ENCODE measurements at regions not wholly inside any gene's neighbourhood (a gene's known extent, or its start where the extent isn't known, plus 50 kb on each side); places are given as distances from the start of the nearest gene placed in this dataset.
"Not testable (repeated sequence)": the region's sequence is repeated elsewhere in the genome, so short reads cannot be mapped to it uniquely, and the experiment has no call there.

DNA sequence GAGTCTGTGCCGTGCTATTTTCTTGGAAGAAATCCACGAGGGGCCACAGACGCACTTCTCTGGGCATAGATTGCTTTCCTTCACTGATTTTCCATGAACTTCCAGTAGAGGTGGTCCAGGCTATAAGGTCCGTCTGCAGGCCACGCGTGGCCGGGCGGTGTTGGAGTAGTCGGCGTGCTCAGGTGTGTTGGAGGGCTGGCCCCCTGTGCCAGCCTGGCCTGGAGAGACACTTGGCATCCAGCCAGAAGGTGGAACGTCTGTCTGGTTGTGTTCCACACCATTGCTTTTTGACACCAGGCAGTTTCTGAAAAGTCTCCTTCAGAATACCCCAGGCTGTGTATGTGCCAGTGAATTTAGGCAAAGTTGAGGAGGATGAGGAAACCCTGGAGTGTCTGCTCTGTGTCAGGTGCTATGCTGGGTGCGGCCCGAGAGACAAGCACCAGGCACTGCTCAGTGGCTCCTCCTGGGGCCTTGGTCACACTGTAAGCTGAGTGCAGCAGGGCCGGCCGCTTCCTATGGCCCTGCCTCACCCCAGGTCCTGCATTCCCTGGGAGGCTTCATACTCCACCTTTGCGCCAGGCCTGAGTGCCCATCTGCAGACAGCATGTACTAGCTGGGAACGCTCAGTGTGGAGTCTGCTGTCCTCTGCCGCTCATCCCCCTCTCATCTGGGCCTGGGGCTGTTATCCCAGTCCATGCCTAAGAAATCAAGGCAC is 52.1 kb upstream of the TAMM41 start:
- no peak for DNase-seq (ENCODE audit: low read depth)

- not testable (repeated sequence) for DNase-seq (ENCODE audit: low read depth)
Observed at GRCh38 chr3:11899389-11899788, 52.7 kb upstream of the TAMM41 start.

- DNase-seq (ENCODE audit: low read depth): no peak
Observed at GRCh38 chr3:11899826-11900225, 53.1 kb upstream of the TAMM41 start.

DNA sequence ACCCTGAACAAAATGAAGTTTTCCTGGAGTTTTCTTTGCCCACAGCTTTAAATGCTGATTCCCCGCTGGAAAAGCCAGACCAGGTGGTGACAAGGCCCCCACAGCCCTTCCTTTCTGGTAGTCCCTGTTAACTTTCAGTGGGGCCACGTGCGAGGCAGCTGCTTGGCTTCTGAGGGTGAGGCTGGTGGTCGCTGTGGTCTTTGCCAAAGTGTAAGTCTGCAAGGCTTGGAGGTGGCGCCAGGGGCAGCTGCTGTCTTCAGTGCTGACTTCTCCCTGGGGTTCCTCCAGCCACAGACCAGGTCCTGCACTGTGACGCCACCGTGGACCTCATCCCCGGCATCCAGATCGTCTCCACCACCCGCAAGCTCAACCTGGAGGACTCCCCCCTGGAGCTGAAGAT is 54.1 kb upstream of the TAMM41 start:
- DNase-seq (ENCODE audit: low read depth): no peak

DNA sequence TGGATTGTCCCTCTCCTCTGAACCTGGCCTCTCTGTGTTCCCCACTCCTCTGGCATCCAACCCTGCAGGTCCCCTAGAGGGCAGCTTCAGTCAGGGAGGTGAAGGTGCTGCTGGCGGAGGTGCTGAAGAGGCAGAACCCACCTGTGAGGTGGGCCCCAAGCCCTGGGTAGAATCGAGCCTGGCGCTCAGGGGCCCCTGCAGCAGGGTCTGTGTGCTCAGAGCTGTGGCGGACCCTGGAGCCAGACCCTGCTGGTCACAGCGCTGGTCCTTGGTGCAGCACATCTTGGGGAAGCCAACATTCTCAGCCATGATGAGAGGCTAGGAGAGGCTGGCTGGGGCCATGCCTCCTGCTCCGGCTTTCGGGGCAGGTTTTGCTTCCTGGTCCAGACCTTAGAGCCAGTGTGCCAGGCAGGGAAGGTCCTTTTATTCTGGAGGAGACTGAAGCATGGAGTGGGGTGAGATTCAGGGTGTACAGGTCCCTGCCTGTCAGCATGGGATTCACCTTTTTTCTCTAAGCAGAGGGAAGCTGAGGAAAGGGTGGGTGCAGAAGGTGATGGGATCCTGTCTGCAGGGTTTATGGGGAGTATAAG is 54.7 kb upstream of the TAMM41 start:
- DNase-seq (ENCODE audit: low read depth): no peak

DNA sequence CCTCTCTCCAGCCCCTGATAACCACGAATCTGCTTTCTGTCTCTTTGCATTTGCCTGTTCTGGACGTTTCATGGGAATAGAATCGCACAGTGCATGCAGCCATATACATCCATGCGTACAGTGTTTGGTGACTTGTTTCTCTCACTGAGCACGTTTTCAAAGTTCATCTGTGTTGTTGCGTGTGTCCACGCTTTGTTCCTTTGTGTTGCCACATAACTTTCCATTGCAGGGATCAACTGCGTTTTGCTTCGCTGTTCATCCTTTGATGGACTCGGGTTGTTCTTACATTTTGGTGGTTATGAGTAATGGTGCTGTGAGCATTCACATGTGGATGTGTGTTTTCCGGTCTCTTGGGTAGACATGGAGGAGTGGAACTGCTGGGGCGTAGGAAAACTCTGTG is 56.4 kb upstream of the TAMM41 start:
- no peak for DNase-seq (ENCODE audit: low read depth)

DNA sequence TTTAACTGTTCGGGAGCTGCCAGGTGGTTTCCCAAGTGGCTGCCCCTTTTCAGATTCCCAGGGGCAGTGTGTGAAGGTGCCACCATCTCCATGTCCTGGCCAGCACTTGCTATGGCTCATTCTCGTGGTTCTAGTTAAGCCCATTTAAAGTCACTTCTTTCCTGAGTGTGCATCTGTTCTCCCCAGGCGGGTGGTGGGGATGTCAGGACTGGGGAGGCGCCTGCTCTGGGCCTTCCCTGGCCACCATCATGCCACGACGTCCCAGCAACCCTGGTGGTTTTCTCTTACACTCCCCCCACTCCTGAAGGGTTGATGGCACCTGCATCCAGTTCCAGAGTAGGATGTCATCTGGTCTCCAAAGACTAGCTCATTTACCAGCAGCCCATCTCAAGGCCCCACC is 56.8 kb upstream of the TAMM41 start:
- no peak for DNase-seq (ENCODE audit: low read depth)

DNA sequence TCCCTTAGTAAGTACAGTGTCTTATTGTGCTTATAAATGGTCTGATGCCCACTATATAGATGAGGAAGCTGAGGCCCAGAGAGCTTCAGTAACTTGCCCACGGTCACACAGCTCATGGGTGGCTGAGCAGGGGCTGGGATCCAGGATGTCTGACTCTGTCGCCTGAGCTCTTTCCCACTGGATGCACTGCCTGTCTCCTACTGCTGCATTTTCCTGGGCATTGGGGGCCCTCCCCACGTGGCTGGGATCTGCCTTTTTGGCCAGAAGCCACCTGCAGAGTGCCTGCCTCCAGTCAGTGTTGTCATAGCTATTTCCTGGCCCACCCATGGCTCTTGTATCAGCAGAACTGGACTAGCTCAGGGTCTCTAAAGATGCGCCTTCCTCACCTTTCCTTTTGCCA is 57.5 kb upstream of the TAMM41 start:
- no peak for DNase-seq (ENCODE audit: low read depth)

- no peak for DNase-seq (ENCODE audit: low read depth)
Observed at GRCh38 chr3:11906407-11906806, 59.7 kb upstream of the TAMM41 start.

DNA sequence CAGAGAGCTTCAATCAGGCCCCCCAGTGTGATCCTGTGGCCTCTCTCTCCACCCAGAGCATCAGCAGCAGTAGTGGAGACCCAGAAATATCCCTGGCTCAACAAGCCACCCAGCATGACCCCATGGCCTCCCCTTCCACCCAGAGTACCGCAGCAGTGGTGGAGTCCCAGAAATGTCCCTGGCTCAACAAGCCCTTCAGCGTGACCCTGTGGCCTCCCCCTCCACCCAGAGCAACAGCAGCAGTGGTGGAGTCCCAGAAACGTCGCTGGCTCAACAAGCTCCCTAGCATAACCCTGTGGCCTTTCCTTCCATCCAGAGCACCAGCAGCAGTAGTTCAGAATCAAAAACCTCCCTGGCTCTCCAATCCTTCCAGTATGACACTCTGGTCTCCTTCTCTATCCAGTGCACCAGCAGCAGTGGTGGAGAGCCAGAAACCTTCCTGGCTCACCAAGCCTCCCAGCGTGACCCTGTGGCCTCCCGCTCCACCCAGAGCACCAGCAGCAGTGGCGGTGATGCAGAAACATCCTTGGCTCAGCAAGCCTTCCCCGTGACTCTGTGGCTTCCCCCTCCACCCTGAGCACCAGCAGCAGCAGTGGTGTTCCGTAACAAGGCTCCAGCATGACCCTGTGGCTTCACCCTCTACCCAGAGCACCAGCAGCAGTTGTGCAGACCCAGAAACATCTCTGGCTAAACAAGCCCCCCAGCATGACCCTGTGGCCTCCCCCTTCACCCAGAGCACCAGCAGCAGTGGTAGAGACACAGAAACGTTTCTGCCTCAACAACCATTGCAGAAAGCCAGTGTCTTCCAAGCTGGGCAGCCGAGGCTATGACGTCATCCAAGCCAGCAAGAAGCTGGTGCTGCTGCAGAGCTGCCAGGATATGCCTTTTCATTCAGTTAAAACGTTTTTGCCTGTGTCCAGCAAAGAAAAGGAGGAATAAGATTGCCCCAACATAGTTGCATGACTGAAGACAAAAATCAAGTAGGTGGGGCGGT is 61.3 kb upstream of the TAMM41 start:
- peak; percentile 20 for DNase-seq (ENCODE audit: low read depth)

DNA sequence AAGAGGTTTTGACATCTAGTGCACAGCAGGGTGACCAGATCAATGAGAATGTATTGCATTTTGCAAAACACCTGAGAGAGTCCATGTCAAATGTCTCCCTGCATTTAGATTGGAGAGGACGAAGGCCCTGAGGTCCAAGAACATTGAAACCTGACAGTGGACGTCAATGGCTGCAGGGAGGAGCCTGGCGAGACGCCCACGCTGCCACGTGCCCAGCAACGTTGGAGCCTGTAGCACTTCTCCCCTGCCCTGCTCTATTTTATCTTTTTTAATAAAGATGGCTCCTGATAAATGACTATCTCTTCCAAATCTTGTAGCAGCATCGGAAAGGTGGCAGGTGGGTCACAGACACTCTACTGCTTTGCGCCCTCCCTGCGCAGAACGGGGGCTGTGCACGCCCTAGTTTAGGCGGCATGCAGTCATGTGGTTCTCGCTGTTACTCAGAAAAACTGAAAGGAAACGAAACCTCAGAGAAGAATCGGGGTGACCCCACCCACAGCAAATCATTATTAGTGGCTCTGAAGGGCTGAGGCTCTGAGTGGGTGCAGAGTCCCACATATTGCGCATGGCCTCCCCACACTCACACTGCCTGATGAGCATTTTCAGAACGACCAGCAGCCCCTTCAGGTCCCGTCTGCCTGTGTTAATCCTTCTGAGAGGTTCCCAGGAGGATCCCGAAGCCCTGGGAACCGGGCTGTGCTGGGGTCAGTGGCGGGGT is 62.5 kb upstream of the TAMM41 start:
- no peak for DNase-seq (ENCODE audit: low read depth)

DNA sequence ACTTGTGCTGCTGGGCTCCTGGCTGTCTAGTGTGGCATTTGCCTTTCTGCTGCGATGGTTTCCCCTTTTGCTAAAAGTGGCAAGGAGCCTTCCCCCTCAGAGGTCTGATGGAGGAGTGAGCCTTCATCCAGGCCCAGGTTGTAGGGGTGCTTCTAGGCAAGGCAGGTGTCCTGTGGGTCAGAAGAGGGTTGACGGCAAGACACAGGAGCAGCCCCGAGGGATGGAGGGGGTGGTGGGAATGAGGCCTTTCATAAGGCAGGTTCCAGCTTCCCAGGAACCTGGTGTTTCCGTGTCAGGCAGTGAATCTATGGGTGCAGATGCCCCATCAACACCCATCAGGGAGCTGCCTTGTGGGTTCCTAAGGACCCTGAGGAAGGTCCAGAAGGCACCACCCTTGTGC is 63.0 kb upstream of the TAMM41 start:
- no peak for DNase-seq (ENCODE audit: low read depth)

DNA sequence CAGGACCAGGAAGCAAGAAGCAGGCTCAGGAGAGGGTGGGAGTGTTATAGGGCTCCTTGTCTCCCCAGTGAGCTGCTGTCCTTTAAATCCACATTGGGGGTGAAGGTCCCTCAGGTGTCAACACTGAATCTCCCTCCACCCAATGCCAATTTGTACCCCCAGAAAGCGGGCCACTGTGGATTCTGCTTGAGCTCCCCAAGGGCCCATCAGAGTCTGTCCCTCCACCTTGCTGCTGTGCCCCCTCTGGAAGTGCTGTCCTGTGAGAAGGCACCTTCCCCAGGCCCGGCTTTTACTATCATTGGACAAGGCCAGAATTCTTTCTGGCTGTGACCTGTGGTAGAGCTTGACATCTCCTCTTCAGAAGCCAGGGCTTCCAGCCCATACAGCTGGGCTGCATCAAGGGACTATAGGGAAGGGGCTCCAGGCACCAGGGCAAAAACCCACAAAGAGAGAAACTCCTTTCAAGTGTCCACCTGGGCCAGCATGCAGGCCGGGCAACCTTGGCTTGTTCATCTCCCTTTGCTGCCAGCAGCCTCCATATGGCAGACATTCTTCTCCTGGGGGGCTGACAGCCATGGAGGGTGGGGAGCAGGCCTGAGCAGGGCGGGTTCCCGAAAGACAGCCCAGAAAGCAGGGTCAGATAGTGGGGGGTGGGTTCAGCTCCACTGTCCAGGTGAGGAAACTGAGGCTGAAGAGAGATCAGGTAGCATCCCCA is 63.7 kb upstream of the TAMM41 start:
- DNase-seq (ENCODE audit: low read depth): not testable (repeated sequence)

DNA sequence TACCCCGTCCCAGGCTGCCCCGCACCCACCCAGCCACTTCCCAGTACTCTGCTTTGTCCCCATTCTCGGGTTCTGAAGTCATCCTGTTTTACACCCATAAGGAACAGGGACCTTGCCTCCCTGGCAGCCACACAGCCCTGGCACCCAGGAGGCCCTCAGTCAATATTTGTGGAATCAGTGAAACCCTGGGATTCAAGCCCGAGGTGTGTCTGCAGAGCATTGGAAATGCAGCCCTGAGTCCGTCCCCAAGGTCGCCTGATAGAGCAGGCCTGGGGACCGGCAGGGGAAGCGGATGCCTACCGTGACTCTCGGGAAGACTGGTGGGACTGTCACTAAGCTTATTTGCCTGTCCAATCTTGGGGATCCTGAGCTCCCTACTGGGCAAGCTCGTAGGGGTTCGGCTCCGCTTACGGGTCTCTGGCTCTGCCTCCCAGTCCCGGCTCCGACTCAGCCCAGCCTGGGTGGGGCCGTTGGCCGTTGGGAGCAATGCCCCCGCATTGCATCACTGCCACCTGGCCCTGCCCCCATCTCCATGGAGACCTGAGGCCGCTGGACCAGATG is 64.4 kb upstream of the TAMM41 start:
- peak; percentile 3 for DNase-seq (ENCODE audit: low read depth)

DNA sequence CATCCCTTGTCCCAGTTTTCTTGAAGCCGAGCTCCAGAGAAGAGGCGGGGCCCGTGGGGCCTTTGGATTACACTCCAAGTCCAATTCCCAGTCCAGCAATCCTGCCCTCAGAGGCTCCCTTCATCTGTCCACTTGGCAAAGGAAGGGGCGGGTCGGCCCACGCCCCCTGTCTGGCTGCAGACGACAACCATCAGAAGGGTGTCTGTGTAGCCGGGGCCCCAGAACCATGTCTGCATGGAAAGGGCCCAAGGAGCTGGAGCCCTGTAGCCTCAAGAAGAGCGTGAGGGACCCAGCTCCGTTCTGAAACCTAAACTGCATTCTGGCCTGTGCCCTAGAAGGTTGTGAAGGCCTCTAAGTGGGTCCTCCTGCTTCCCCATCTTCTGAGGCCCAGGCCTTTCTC is 65.2 kb upstream of the TAMM41 start:
- DNase-seq (ENCODE audit: low read depth): not testable (repeated sequence)

- DNase-seq (ENCODE audit: low read depth): no peak
Observed at GRCh38 chr3:11913316-11913715, 66.6 kb upstream of the TAMM41 start.

DNA sequence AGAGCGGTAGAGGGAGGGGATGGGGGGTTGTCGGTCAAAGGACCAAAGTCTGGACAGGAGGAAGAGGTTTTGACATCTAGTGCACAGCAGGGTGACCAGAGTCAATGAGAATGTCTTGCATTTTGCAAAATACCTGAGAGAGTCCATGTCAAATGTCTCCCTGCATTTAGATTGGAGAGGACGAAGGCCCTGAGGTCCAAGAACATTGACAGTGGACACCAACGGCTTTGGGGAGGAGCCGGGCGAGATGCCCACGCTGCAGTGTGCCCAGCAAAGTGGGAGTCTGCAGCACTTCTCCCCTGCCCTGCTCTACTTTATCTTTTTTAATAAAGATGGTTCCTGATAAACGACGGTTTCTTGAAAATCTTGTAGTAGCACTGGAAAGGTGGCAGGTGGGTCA is 67.4 kb upstream of the TAMM41 start:
- DNase-seq (ENCODE audit: low read depth): no peak

GRCh38 chr3:11914651-11915050 is 68.0 kb upstream of the TAMM41 start:
- DNase-seq (ENCODE audit: low read depth): no peak

GRCh38 chr3:11915621-11916424 is 69.1 kb upstream of the TAMM41 start:
- no peak for DNase-seq (ENCODE audit: low read depth)

- DNase-seq (ENCODE audit: low read depth): not testable (repeated sequence)
Observed at GRCh38 chr3:11916425-11916762, 69.7 kb upstream of the TAMM41 start.

All from EH (cell line).